AG10803 (cell line): ENCODE measurements at regions not wholly inside any gene's neighbourhood (a gene's known extent, or its start where the extent isn't known, plus 50 kb on each side); places are given as distances from the start of the nearest gene placed in this dataset.

Experiments
- DNase-seq: peaks from one replicate; pipeline ENCODE4 v3.0.0; 2010; ENCODE audit warnings: low read depth
- H3K4me3 ChIP-seq: 2 replicates; pipeline ENCODE4 v1.5.1; 2011; ENCODE audit warnings: mild to moderate bottlenecking, low read length, control low read depth
- TF ChIP-seq, protein P1 (sequence below): conservative IDR thresholded peaks from 2 replicates; pipeline ENCODE4 v1.5.1; 2011; ENCODE audit warnings: mild to moderate bottlenecking, low read length, control low read depth, inconsistent platforms

DNA sequence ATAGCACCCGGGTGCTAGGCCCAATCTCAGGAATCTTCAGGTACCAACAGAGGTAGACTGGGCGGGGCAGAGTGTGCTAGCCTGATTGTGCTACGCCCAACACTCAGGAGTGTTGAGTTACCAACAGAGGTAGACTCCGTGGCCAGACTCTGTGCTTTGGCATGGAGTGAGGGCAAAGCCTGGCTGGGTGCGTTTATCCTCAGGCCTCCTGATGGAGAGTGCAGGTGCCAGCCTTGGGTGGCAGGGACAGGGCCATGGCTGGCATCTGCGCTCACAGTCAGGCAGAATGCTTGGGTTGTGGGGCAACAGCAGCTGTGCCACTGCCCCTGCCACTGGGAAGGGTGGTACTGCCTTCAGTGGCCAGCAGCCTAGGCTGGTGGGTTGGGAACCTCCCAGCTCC, 111.6 kb downstream of the NEUROD6 start:
- TF ChIP-seq, protein P1, sequence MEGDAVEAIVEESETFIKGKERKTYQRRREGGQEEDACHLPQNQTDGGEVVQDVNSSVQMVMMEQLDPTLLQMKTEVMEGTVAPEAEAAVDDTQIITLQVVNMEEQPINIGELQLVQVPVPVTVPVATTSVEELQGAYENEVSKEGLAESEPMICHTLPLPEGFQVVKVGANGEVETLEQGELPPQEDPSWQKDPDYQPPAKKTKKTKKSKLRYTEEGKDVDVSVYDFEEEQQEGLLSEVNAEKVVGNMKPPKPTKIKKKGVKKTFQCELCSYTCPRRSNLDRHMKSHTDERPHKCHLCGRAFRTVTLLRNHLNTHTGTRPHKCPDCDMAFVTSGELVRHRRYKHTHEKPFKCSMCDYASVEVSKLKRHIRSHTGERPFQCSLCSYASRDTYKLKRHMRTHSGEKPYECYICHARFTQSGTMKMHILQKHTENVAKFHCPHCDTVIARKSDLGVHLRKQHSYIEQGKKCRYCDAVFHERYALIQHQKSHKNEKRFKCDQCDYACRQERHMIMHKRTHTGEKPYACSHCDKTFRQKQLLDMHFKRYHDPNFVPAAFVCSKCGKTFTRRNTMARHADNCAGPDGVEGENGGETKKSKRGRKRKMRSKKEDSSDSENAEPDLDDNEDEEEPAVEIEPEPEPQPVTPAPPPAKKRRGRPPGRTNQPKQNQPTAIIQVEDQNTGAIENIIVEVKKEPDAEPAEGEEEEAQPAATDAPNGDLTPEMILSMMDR, result no peak
- H3K4me3 ChIP-seq, result no peak overlapping the region
- no peak for DNase-seq

DNA sequence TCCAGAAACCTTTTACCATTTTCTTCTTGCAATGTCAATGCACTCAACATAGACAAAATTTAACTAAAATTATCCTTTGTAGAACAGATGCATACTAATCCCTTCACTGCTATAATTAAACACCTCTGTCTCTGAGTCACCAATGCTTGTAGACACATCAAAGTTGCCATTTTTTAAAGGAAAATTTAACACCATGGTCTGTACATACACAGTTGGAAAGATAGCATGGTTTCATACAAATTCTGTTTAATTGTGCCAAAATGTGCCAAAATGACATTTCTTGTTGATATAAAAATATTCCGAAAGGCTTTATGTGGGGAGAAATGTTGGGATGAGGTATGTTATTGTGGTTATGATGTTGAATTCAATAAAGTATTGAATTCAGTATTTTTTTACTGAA, 125.8 kb downstream of the NEUROD6 start:
- DNase-seq, result no peak
- TF ChIP-seq, protein P1, result no peak
- no peak overlapping the region for H3K4me3 ChIP-seq

DNA sequence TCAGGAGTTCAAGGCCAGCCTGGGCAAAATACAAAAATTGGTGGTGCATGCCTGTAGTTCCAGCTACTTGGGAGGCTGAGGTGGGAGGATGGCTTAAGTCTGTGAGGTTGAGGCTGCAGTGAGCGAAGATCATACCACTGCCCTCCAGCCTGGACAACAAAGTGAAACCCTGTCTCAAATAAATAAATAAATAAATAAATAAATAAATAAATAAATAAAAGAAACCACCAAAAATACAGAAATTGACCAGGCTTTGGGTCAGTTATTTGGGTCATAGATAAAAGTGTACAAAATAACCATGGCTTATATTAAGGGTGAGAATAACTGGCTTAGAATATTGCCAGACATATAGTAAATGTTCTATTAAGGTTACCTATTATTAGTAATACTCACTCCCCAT, 129.2 kb downstream of the NEUROD6 start:
- no peak overlapping the region for H3K4me3 ChIP-seq
- DNase-seq, result no peak
- TF ChIP-seq, protein P1, result no peak

DNA sequence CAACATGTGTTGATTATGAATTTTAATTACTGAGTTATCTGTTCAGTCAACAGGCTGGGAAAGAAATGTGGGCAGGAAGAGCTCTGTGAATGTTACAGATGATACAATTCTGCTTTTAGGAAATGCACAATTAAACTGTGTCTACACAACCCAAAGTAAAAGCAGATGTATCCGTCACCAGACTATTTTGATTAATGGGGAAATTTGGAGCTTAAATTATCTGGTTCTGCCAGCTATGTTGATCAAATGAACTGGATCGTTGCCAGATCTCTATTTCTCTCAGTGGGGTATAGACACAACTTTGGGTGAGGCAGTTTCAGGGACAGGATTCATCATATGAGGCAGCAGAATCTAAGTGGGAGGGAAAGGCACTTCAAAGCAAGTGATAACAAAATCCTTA, 136.5 kb downstream of the NEUROD6 start:
- TF ChIP-seq, protein P1, result no peak
- no peak overlapping the region for H3K4me3 ChIP-seq
- no peak for DNase-seq

DNA sequence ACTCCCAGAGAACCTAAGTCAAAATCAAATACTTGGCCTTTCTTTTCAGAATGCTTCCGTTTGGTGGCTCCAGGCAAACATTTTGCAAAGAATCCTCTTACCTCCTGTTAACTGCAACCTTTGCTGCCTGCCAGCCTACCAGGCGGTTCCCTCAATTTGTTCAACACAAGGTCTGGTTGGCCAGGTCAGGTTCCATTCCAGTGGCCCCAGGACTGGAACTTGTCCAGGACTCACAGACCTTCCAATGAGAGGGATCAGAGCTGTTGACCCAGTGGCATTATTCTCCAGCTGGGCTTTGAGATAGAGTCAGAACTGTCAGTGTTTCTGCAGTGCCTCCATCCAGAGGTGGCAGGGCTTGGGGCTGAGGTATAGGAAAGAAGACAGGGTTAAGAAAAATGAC, 137.0 kb downstream of the NEUROD6 start:
- no peak overlapping the region for H3K4me3 ChIP-seq
- TF ChIP-seq, protein P1, result no peak
- DNase-seq, result no peak

DNA sequence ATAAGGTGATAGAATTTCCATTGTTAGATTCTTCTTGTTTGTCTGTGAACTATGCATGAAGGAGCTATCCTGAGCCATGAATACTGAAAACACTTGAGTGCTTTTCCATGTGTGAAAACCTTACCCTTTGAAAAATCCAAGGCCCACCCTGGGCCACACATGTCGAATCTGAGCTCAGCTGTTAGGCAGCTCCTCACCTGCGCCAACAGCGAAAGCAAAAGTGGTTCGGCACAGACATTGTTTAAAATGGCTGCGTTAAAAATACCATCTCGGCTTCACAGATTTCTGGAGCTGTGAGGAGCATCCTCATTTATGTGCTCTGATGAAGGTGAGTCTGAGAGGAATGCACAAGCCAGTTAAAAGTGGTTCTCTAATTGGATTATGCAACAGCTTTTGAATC, 137.7 kb downstream of the NEUROD6 start:
- no peak for DNase-seq
- TF ChIP-seq, protein P1, result no peak
- H3K4me3 ChIP-seq, result no peak overlapping the region

DNA sequence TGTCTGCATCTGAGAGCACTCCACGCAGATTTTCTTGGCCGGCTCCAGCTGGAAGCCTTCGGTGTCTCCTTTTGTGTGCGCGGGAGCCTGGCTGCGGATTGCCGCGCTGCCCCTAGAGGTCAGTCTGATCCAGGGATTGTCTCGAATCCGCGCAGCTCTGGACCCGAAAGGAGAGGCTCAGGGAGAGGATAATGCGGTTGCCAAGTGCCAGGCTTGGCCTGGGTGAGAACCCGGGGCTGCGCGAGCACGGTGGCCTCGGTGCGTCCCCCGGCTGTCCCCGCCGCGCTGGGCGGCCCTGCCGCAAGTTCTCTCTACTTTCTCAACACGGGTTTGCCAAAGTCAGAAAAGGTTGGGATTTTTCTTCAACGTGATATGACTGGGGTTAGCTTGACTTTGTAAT, 140.9 kb downstream of the ADCYAP1R1 start:
- peak; percentile 30 for DNase-seq
- H3K4me3 ChIP-seq, result no peak overlapping the region
- TF ChIP-seq, protein P1, result peak; percentile 72
